ENCODE measurements at regions not wholly inside any gene's neighbourhood (a gene's known extent, or its start where the extent isn't known, plus 50 kb on each side); places are given as distances from the start of the nearest gene placed in this dataset.

DNA sequence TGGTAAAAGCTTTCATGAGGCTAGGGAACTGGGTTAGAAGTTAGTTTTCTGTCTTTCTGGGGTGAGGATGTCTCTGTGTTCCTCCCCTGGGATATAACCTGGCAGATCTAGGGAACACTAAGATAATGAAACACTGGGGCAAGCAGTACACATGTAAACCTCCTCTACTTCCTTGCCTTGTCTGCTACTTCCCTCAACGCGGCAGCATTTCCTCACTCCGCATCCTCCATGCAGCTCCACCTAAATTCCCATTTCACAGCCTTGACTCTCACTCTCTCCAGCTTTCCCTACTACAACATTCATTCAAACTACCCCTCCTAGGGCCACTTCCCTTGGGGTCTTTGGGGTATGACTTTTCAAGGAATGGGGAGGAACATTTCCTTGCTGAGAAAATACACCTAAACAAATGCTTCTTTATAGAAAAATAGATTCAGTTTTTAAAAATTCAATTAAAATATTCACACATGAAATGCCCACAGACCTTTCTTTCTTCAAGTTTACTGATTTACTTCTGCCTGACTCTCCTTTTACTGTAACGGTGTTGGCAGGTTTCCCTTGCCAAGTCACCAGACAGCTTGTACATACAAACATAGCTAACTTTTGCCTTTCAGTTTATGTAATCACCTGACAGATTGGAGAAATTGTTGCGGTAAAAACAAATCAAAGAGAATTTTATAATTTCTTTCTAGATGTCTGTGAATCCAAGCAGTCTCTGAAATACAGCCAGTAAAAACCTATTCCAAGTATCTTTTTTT, 90.1 kb downstream of the TNFSF18 start:
- peak; percentile 60 for DNase-seq (ENCODE audit: low read depth)
- H3K4me3 ChIP-seq (ENCODE audit: low read depth, low read length) = no peak overlapping the region
- TF ChIP-seq, protein P1, sequence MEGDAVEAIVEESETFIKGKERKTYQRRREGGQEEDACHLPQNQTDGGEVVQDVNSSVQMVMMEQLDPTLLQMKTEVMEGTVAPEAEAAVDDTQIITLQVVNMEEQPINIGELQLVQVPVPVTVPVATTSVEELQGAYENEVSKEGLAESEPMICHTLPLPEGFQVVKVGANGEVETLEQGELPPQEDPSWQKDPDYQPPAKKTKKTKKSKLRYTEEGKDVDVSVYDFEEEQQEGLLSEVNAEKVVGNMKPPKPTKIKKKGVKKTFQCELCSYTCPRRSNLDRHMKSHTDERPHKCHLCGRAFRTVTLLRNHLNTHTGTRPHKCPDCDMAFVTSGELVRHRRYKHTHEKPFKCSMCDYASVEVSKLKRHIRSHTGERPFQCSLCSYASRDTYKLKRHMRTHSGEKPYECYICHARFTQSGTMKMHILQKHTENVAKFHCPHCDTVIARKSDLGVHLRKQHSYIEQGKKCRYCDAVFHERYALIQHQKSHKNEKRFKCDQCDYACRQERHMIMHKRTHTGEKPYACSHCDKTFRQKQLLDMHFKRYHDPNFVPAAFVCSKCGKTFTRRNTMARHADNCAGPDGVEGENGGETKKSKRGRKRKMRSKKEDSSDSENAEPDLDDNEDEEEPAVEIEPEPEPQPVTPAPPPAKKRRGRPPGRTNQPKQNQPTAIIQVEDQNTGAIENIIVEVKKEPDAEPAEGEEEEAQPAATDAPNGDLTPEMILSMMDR (IDR thresholded peaks at IDR 0.05; ENCODE audit: insufficient read depth, low read length) = no peak

DNA sequence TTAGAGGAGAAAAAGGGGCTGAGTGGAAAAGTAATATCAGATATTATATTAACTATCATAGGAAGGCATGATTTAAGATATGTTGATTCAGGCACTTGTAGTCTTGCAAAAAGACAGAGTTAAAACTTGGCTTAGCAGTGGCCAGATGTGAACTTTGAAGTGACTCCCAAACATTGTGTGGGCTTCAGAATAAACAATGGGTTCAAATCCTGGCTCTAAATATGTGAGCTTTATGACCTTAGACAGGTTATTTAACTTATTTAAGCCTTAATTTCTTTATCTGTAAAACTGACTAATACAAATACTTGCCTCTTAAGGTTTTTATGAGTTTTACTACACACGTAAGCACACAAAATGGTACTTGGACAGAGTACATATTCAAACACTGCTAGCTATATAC, 85.9 kb downstream of the TNFSF18 start:
- DNase-seq (ENCODE audit: low read depth) = no peak
- TF ChIP-seq, protein P1 (IDR thresholded peaks at IDR 0.05; ENCODE audit: insufficient read depth, low read length) = no peak
- H3K4me3 ChIP-seq (ENCODE audit: low read depth, low read length) = no peak overlapping the region

DNA sequence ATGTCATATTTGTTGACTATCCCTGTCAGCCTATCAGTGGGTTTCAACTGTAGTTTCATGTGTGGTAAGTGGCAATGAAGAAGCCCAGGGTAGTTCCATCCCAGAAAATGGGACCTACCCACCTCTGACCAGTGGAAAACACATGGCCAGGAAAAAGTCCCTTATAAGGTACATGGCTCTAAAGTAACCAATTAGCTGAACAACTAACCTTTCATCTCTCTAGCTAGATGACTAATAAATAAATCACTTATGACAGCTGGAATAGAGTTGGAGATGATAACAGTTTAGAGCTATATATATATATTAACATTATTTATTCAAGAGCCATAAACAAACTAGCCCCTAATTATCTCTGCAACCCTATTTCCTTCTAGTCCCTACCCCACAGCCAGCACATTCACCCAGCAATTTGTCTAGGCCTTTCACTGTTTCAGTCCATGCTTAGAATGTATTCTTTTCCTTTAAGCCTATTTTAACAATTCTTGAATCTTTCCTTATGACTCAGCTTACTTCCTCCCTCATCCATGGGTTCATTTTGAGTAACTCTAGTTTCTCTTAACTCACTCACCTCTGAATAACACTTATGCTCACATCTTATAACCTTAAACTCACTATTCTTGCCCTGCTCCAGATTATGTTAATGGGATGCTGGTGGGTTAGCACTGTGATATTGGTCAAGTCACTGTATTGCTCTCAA, 83.7 kb downstream of the TNFSF18 start:
- peak; percentile 46 for DNase-seq (ENCODE audit: low read depth)
- no peak overlapping the region for H3K4me3 ChIP-seq (ENCODE audit: low read depth, low read length)
- TF ChIP-seq, protein P1 (IDR thresholded peaks at IDR 0.05; ENCODE audit: insufficient read depth, low read length) = no peak

DNA sequence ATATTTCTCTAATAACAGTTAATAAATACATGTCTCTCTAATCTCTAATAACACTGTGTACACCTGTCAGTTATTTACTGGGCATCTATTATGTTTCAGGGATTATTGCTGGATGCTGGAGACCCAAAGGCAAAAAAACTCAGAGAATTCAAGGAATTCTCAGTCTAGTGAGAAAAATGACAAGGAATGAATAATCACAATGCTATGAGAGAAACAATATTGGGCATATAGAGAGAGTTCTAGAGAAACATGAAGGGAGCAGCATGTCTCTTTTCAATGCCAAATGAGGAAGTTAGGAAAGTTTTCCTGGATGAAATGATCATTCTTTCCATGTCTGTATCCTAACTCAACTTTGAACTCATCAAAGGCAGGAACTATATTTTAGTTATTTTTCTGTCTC, 82.8 kb downstream of the TNFSF18 start:
- DNase-seq (ENCODE audit: low read depth) = peak; percentile 30
- TF ChIP-seq, protein P1 (IDR thresholded peaks at IDR 0.05; ENCODE audit: insufficient read depth, low read length) = no peak
- H3K4me3 ChIP-seq (ENCODE audit: low read depth, low read length) = no peak overlapping the region

DNA sequence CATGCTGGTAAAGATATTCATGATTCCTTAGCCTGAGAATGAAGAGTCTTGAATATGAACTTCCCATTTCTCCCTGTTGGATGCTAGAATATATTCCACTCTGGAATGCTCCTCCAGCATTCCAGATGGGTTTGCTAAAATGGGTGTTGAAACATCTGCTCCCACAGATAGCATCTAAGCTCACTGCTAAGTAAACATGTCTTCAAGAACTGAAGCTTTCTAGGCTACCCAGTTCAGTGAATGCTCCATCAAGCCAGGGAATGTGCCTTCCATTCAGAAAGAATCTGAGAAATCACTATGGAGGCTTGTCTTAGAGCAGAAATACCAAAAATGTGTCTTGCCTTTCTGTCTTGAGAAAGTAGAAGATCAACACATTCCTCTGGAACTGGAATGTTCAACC, 81.1 kb downstream of the TNFSF18 start:
- TF ChIP-seq, protein P1 (IDR thresholded peaks at IDR 0.05; ENCODE audit: insufficient read depth, low read length) = no peak
- peak; percentile 88 for DNase-seq (ENCODE audit: low read depth)
- no peak overlapping the region for H3K4me3 ChIP-seq (ENCODE audit: low read depth, low read length)

DNA sequence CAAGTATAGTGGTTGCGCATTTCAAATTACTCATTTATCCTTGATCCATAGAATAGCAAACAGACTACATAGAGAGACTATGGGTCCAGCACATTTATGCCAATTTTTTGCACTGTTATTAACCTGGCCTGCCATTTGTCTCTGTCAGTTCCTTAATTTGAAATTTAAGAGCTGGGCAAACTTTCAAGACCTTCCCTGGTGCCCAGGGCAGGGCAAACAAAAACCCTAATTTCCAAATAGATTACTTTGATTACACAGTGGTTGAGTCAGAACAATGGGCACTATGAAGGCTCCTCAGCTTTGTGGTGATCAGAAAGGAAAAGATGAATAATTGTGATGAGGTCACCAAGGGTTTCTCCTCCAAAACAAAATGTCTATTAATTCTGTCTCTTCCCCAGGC, 80.6 kb downstream of the TNFSF18 start:
- peak; percentile 41 for DNase-seq (ENCODE audit: low read depth)
- TF ChIP-seq, protein P1 (IDR thresholded peaks at IDR 0.05; ENCODE audit: insufficient read depth, low read length) = no peak
- H3K4me3 ChIP-seq (ENCODE audit: low read depth, low read length) = no peak overlapping the region
